Keratinocyte (primary cell): ENCODE measurements at regions not wholly inside any gene's neighbourhood (a gene's known extent, or its start where the extent isn't known, plus 50 kb on each side); places are given as distances from the start of the nearest gene placed in this dataset.
"Not testable (repeated sequence)": the region's sequence is repeated elsewhere in the genome, so short reads cannot be mapped to it uniquely, and the experiment has no call there.

Experiments
- DNase-seq: peaks from one replicate; pipeline ENCODE4 v3.0.0-alpha.2; 2011; ENCODE audit warnings: low read depth, missing footprints, low spot score
- FAIRE-seq: peaks from 2 replicates; lab custom pipeline; 2011; peaks lifted over from hg19 to GRCh38; lab: Jason Lieb, UNC
- H2AFZ ChIP-seq: 2 replicates; pipeline ENCODE4 v1.6.0; 2012; ENCODE audit warnings: low read length, control low read depth, inconsistent platforms; ENCODE audit not compliant: control insufficient read depth
- H3K27ac ChIP-seq: 2 replicates; pipeline ENCODE4 v1.5.1; 2011; ENCODE audit warnings: low read length; ENCODE audit not compliant: control insufficient read depth, insufficient read depth
- H3K27me3 ChIP-seq: 3 replicates; pipeline ENCODE4 v1.6.0; 2011; ENCODE audit warnings: low read length; ENCODE audit not compliant: control insufficient read depth, insufficient read depth; ENCODE audit errors: extremely low read depth
- H3K36me3 ChIP-seq, 2 experiments: 2 replicates in 1 of 2; 3 replicates in 1 of 2; pipeline ENCODE4 v1.5.1; 2011; ENCODE audit warnings: low read length in 2 of 2, mild to moderate bottlenecking in 1 of 2; ENCODE audit not compliant: control insufficient read depth in 2 of 2, insufficient read depth in 2 of 2; ENCODE audit errors: extremely low read depth in 1 of 2
- H3K4me1 ChIP-seq: 3 replicates; pipeline ENCODE4 v1.5.1; 2011; ENCODE audit warnings: low read length; ENCODE audit not compliant: control insufficient read depth, insufficient read depth; ENCODE audit errors: extremely low read depth
- H3K4me2 ChIP-seq: 3 replicates; pipeline ENCODE4 v1.6.0; 2011; ENCODE audit warnings: low read depth, low read length; ENCODE audit not compliant: control insufficient read depth, insufficient read depth; ENCODE audit errors: extremely low read depth
- H3K4me3 ChIP-seq, 3 experiments: fragments of 200-600 bp in 1 of 3; sonication (generic) in 1 of 3; 2 replicates in 2 of 3; 3 replicates in 1 of 3; pipeline ENCODE4 v1.5.1; 2011 to 2016; ENCODE audit warnings: low read length in 3 of 3, mild to moderate bottlenecking in 3 of 3, control low read depth in 2 of 3, inconsistent platforms in 1 of 3, low read depth in 1 of 3, mixed read lengths in 1 of 3, mixed run types in 1 of 3, moderate library complexity in 1 of 3; ENCODE audit not compliant: control insufficient read depth in 2 of 3, insufficient read depth in 2 of 3; ENCODE audit errors: extremely low read depth in 1 of 3
- H3K79me2 ChIP-seq: 2 replicates; pipeline ENCODE4 v1.6.0; 2012; ENCODE audit warnings: low read length; ENCODE audit not compliant: control insufficient read depth, insufficient read depth
- H3K9ac ChIP-seq: 3 replicates; pipeline ENCODE4 v1.6.0; 2011; ENCODE audit warnings: low read length; ENCODE audit not compliant: control insufficient read depth, insufficient read depth; ENCODE audit errors: extremely low read depth
- H3K9me1 ChIP-seq: 3 replicates; pipeline ENCODE4 v1.6.0; 2011; ENCODE audit warnings: low read length; ENCODE audit not compliant: control insufficient read depth, insufficient read depth; ENCODE audit errors: extremely low read depth
- H3K9me3 ChIP-seq: 2 replicates; pipeline ENCODE4 v1.5.1; 2012; ENCODE audit warnings: low read depth, low read length; ENCODE audit not compliant: control insufficient read depth
- H4K20me1 ChIP-seq: 3 replicates; pipeline ENCODE4 v1.6.0; 2011; ENCODE audit warnings: low read length; ENCODE audit not compliant: control insufficient read depth, insufficient read depth; ENCODE audit errors: extremely low read depth
- CTCF ChIP-seq, 3 experiments: IDR thresholded peaks in 1 of 3; conservative IDR thresholded peaks in 1 of 3; optimal IDR thresholded peaks in 1 of 3; 2 replicates in 2 of 3; 3 replicates in 1 of 3; pipeline versions ENCODE3 to v1.5.1; 2011; ENCODE audit warnings: low read length in 3 of 3, mild to moderate bottlenecking in 3 of 3, moderate library complexity in 2 of 3, control low read depth in 1 of 3, inconsistent platforms in 1 of 3; ENCODE audit not compliant: insufficient read depth in 2 of 3; ENCODE audit errors: extremely low read depth in 1 of 3
- EZH2 ChIP-seq: IDR thresholded peaks from one replicate; pipeline ENCODE4 v1.6.1; 2012; ENCODE audit warnings: inconsistent platforms, mild to moderate bottlenecking, low read length, moderate library complexity
- dilution Hi-C: fragments of 300-500 bp; cut with MboI; formaldehyde crosslinking; loops from one replicate; pipeline ENCODE4 v1.7.0; 2020; ENCODE audit warnings: low sequenced_read_pairs; ENCODE audit not compliant: extremely low pct_ligation_motif_present

GRCh38 chr15:47124430-47125102, 592.7 kb upstream of the SEMA6D start:
- no peak overlapping the region for H2AFZ ChIP-seq
- no peak overlapping the region for H3K4me2 ChIP-seq
- no peaks in the 10 kb centered on the region for H3K9me3 ChIP-seq
- TF ChIP-seq CTCF (optimal IDR thresholded peaks at IDR 0.05 in 1 of 3, IDR thresholded peaks at IDR 0.05 in 1 of 3, conservative IDR thresholded peaks at IDR 0.05 in 1 of 3; ENCODE audit: extremely low read depth in 1 of 3, insufficient read depth in 2 of 3, low read length in 3 of 3), result no peak
- TF ChIP-seq EZH2, result no peak
- H3K9me1 ChIP-seq, result no peaks in the 10 kb centered on the region
- H3K79me2 ChIP-seq, result no peaks in the 10 kb centered on the region
- DNase-seq (no peak), FAIRE-seq (no peak)
- no peak overlapping the region for H3K4me3 ChIP-seq
- no peaks in the 10 kb centered on the region for H4K20me1 ChIP-seq
- no peaks in the 10 kb centered on the region for H3K27me3 ChIP-seq
- H3K9ac ChIP-seq, result no peak overlapping the region
- H3K27ac ChIP-seq, result no peak overlapping the region
- H3K36me3 ChIP-seq, result no peaks in the 10 kb centered on the region
- H3K4me1 ChIP-seq, result no peaks in the 10 kb centered on the region
- dilution Hi-C loops, result no loop called here

- dilution Hi-C loops, result no loop called here
- H3K36me3 ChIP-seq, result no peaks in the 10 kb centered on the region
- H3K4me3 ChIP-seq, result no peak overlapping the region
- no peak for TF ChIP-seq EZH2
- no peak for TF ChIP-seq CTCF (optimal IDR thresholded peaks at IDR 0.05 in 1 of 3, IDR thresholded peaks at IDR 0.05 in 1 of 3, conservative IDR thresholded peaks at IDR 0.05 in 1 of 3; ENCODE audit: extremely low read depth in 1 of 3, insufficient read depth in 2 of 3, low read length in 3 of 3)
- no peak overlapping the region for H3K4me2 ChIP-seq
- H3K4me1 ChIP-seq, result no peaks in the 10 kb centered on the region
- DNase-seq (no peak), FAIRE-seq (no peak)
- H3K79me2 ChIP-seq, result no peaks in the 10 kb centered on the region
- no peak overlapping the region for H3K27ac ChIP-seq
- H3K9ac ChIP-seq, result no peak overlapping the region
- H3K9me1 ChIP-seq, result no peaks in the 10 kb centered on the region
- no peaks in the 10 kb centered on the region for H3K27me3 ChIP-seq
- H3K9me3 ChIP-seq, result no peaks in the 10 kb centered on the region
- no peak overlapping the region for H2AFZ ChIP-seq
- no peaks in the 10 kb centered on the region for H4K20me1 ChIP-seq
These were observed 588.3 kb upstream of the SEMA6D start for GRCh38 chr15:47129033-47129432.

- H2AFZ ChIP-seq, H3K4me1 ChIP-seq, H3K9ac ChIP-seq, H4K20me1 ChIP-seq, FAIRE-seq, H3K36me3 ChIP-seq, H3K4me3 ChIP-seq, dilution Hi-C loops, H3K27ac ChIP-seq, DNase-seq, H3K9me1 ChIP-seq, H3K4me2 ChIP-seq, H3K79me2 ChIP-seq, H3K27me3 ChIP-seq, H3K9me3 ChIP-seq: not testable (repeated sequence)
These were observed 585.9 kb upstream of the SEMA6D start for GRCh38 chr15:47131450-47131849.
